GM12872 (cell line): ENCODE measurements at regions not wholly inside any gene's neighbourhood (a gene's known extent, or its start where the extent isn't known, plus 50 kb on each side); places are given as distances from the start of the nearest gene placed in this dataset.

Experiments used
- TF ChIP-seq, protein P1 (sequence below): IDR thresholded peaks from 3 replicates; pipeline ENCODE4 v1.5.1; 2011; ENCODE audit warnings: low read depth, mild to moderate bottlenecking, low read length, moderate library complexity; ENCODE audit not compliant: insufficient read depth

DNA sequence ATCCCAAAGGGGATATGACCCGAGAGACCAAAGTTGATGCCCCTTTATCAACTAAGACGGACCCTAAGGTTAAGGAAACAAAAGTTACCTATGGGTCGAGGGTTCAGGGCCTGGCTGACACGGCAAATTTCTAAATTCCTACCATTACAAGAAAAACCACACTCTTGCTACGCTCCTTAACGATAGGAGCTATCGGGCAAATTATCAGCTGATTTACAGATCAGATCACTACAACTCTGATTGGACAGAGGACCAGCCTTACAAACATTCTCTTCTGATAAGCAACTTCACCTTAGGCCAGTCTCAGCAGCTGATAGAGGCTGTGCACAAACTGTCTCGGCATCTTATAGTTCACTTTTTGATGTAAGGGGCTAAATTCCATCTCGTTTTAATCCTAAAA lies 117.9 kb downstream of the KCTD15 start:
- TF ChIP-seq, protein P1, sequence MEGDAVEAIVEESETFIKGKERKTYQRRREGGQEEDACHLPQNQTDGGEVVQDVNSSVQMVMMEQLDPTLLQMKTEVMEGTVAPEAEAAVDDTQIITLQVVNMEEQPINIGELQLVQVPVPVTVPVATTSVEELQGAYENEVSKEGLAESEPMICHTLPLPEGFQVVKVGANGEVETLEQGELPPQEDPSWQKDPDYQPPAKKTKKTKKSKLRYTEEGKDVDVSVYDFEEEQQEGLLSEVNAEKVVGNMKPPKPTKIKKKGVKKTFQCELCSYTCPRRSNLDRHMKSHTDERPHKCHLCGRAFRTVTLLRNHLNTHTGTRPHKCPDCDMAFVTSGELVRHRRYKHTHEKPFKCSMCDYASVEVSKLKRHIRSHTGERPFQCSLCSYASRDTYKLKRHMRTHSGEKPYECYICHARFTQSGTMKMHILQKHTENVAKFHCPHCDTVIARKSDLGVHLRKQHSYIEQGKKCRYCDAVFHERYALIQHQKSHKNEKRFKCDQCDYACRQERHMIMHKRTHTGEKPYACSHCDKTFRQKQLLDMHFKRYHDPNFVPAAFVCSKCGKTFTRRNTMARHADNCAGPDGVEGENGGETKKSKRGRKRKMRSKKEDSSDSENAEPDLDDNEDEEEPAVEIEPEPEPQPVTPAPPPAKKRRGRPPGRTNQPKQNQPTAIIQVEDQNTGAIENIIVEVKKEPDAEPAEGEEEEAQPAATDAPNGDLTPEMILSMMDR = no peak

- TF ChIP-seq, protein P1 = no peak
These were observed 120.1 kb downstream of the KCTD15 start for GRCh38 chr19:33916792-33917191.

- TF ChIP-seq, protein P1 = no peak
These were observed 122.6 kb downstream of the KCTD15 start for GRCh38 chr19:33919291-33919690.

DNA sequence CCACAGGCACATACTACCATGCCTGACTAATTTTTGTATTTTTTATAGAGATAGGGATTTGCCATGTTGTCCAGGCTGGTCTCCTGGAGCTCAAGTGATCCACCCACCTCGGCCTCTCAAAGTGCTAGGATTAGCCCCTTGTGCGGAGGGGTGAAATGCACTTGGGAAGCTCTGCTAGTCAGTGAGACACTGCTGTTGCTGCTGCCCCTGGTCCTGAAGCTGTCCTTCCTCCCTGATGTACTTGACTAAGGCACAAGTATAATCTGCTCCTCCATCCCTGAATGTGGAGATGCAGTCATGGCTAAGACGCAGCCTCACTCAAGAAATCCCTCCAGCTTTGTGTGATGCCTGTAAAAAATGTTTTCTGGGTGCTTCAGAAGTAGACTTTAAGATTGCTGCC lies 124.5 kb downstream of the KCTD15 start:
- TF ChIP-seq, protein P1 = no peak

GRCh38 chr19:33926306-33926705 lies 129.6 kb downstream of the KCTD15 start:
- TF ChIP-seq, protein P1 = no peak

GRCh38 chr19:33927789-33928457 lies 131.3 kb downstream of the KCTD15 start:
- TF ChIP-seq, protein P1 = no peak

GRCh38 chr19:33928458-33928950 lies 131.8 kb downstream of the KCTD15 start:
- TF ChIP-seq, protein P1 = no peak
